Liver (tissue), 8 donors: ENCODE measurements at regions not wholly inside any gene's neighbourhood (a gene's known extent, or its start where the extent isn't known, plus 50 kb on each side); places are given as distances from the start of the nearest gene placed in this dataset.

Source experiments
- DNase-seq: peaks from one replicate; pipeline ENCODE4 v3.0.0-alpha.2; 2017; ENCODE audit warnings: low spot score
- H3K27ac ChIP-seq, 2 donors: one replicate each; pipeline ENCODE4 v1.7.0; 2013; ENCODE audit warnings: inconsistent platforms in 2 of 2, low read length in 2 of 2, control low read depth in 1 of 2, low read depth in 1 of 2, mild to moderate bottlenecking in 1 of 2
- H3K27me3 ChIP-seq, 4 donors: one replicate each; pipeline versions ENCODE4 v1.6.1 to v1.7.0; 2013; ENCODE audit warnings: low read length in 3 of 4, inconsistent platforms in 1 of 4, mild to moderate bottlenecking in 1 of 4, moderate library complexity in 1 of 4; ENCODE audit not compliant: control insufficient read depth in 4 of 4, insufficient read depth in 4 of 4
- H3K36me3 ChIP-seq, 4 donors: one replicate each; pipeline versions ENCODE4 v1.6.1 to v1.7.0; 2013; ENCODE audit warnings: low read length in 3 of 4, mild to moderate bottlenecking in 3 of 4, low read depth in 1 of 4, moderate library complexity in 1 of 4; ENCODE audit not compliant: control insufficient read depth in 4 of 4, insufficient read depth in 3 of 4
- H3K4me1 ChIP-seq, 4 donors: one replicate each; pipeline versions ENCODE4 v1.6.1 to v1.7.0; 2013; ENCODE audit warnings: low read length in 3 of 4, mild to moderate bottlenecking in 3 of 4, moderate library complexity in 1 of 4; ENCODE audit not compliant: control insufficient read depth in 4 of 4, insufficient read depth in 4 of 4
- H3K4me3 ChIP-seq, 3 donors: one replicate each; pipeline versions ENCODE4 v1.6.1 to v1.7.0; 2013; ENCODE audit warnings: low read length in 3 of 3, control low read depth in 1 of 3, low read depth in 1 of 3, mild to moderate bottlenecking in 1 of 3
- H3K9ac ChIP-seq, 2 donors: one replicate each; pipeline ENCODE4 v1.7.0; 2013; ENCODE audit warnings: low read length in 2 of 2, mild to moderate bottlenecking in 2 of 2, moderate library complexity in 2 of 2, control low read depth in 1 of 2, low read depth in 1 of 2
- H3K9me3 ChIP-seq, 4 donors: one replicate each; pipeline versions ENCODE4 v1.6.1 to v1.7.0; 2013; ENCODE audit warnings: low read length in 3 of 4; ENCODE audit not compliant: control insufficient read depth in 4 of 4
- EGR1 ChIP-seq, 2 donors: IDR thresholded peaks; 2 replicates each; pipeline ENCODE4 v1.6.1; 2016 to 2018; ENCODE audit warnings: antibody characterized with exemption in 2 of 2, low read depth in 2 of 2
- FOXA1 ChIP-seq: IDR thresholded peaks from 2 replicates; pipeline ENCODE4 v1.6.1; 2016; ENCODE audit warnings: antibody characterized with exemption
- FOXA2 ChIP-seq: IDR thresholded peaks from 2 replicates; pipeline ENCODE4 v1.6.1; 2016; ENCODE audit warnings: antibody characterized with exemption
- GABPA ChIP-seq, 2 donors: IDR thresholded peaks in 1 of 2; conservative IDR thresholded peaks in 1 of 2; 2 replicates each; pipeline ENCODE4 v1.6.1; 2016; ENCODE audit warnings: antibody characterized with exemption in 2 of 2, mild to moderate bottlenecking in 1 of 2, moderate library complexity in 1 of 2
- HNF4A ChIP-seq, 2 donors: conservative IDR thresholded peaks; 2 replicates each; pipeline ENCODE4 v1.6.1; 2016; ENCODE audit warnings: antibody characterized with exemption in 2 of 2, mild to moderate bottlenecking in 2 of 2
- HNF4G ChIP-seq: IDR thresholded peaks from 2 replicates; pipeline ENCODE4 v1.6.1; 2016; ENCODE audit warnings: antibody characterized with exemption
- JUND ChIP-seq, 2 donors: IDR thresholded peaks; 2 replicates each; pipeline ENCODE4 v1.6.1; 2016; ENCODE audit warnings: antibody characterized with exemption in 2 of 2
- NR2F2 ChIP-seq: IDR thresholded peaks from 2 replicates; pipeline ENCODE4 v1.6.1; 2016; ENCODE audit warnings: antibody characterized with exemption
- RAD21 ChIP-seq, 2 donors: IDR thresholded peaks; 2 replicates each; pipeline ENCODE4 v1.6.1; 2016; ENCODE audit warnings: antibody characterized with exemption in 2 of 2, mild to moderate bottlenecking in 2 of 2
- RXRA ChIP-seq, 2 donors: IDR thresholded peaks; 2 replicates each; pipeline ENCODE4 v1.6.1; 2017 to 2018; ENCODE audit warnings: antibody characterized with exemption in 2 of 2, mild to moderate bottlenecking in 1 of 2
- SP1 ChIP-seq: IDR thresholded peaks from 2 replicates; pipeline ENCODE4 v1.6.1; 2018; ENCODE audit warnings: antibody characterized with exemption, mild to moderate bottlenecking
- TAF1 ChIP-seq: conservative IDR thresholded peaks from 2 replicates; pipeline ENCODE4 v1.6.1; 2016; ENCODE audit warnings: antibody characterized with exemption, mild to moderate bottlenecking
- YY1 ChIP-seq: IDR thresholded peaks from 2 replicates; pipeline ENCODE4 v1.6.1; 2016; ENCODE audit warnings: antibody characterized with exemption, mild to moderate bottlenecking
- WGBS: extraction: QIAGEN DNeasy Blood & Tissue Kit; methylation state at CpG from one replicate; pipeline ENCODE4 v1.1.7; 2013; 5-methylcytosine and 5-hydroxymethylcytosine counted together
- TF ChIP-seq, protein P1 (sequence below): IDR thresholded peaks from 2 replicates; pipeline ENCODE4 v1.6.1; 2016; ENCODE audit warnings: antibody characterized with exemption
- TF ChIP-seq, protein P2 (sequence below): IDR thresholded peaks from 2 replicates; pipeline ENCODE4 v1.6.1; 2016; ENCODE audit warnings: antibody characterized with exemption, mild to moderate bottlenecking
- TF ChIP-seq, protein P3 (sequence below): IDR thresholded peaks from 2 replicates; pipeline ENCODE4 v1.6.1; 2016; ENCODE audit warnings: antibody characterized with exemption
- TF ChIP-seq, protein P4 (sequence below): IDR thresholded peaks from 2 replicates; pipeline ENCODE4 v1.6.1; 2016; ENCODE audit warnings: antibody characterized with exemption
- TF ChIP-seq, protein P5 (sequence below): fragments of 150-350 bp; IDR thresholded peaks from 2 replicates; pipeline ENCODE4 v1.5.1; 2017; ENCODE audit warnings: improper control_type of control experiment, low read depth, low read length; ENCODE audit not compliant: missing input control
- donor health status: healthy.
- donor health status: healthy.
- donor health status: healthy.
- donor health status: healthy.
- donor health status: healthy.

DNA sequence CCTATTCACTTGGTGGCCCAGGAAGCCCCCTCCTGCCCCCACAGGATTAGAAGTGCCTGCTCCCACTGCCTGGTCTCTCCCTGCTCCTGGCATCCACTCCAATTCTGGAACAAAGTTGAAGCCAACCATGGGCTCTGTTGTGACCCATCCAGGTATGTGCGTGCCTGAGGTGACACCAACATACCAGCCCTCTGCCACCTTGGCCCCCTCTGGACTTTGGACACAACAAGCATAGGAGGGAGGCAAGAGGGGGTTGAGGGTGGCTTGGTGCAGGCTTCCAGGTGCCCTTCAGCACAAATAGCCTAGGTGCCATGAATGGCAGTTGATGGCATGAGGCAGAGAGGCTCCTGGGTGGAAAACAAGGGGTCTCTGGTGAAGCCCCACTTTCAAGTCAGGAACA, 600.9 kb downstream of the SI start:
- 94% methylated on average over 1 of the region's 1 CpG for WGBS

DNA sequence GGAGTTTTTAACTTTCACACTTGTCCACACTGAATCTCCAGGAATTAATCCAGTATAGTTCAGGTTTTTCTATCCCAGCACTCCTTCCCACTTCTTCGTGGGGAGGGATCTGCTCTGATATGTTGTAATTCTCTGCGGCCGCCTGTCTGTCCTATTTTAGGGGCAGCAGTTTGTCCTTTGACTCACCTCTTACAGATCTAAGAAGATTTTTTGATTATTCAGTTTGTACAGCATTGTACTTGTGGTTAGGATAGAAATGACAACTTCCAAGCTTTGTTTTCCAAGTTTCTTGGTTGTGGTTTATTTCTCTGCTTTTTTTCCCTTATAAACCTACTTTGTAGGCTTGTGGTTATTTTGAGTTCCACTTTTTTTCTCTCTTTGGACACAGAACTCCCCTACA, 601.7 kb downstream of the SI start:
- H3K9me3 ChIP-seq, result no peaks in the 10 kb centered on the region
- H3K27ac ChIP-seq, result no peak overlapping the region
- H3K4me3 ChIP-seq, result no peak overlapping the region
- no peaks in the 10 kb centered on the region for H3K27me3 ChIP-seq
- no peak for DNase-seq
- no peaks in the 10 kb centered on the region for H3K36me3 ChIP-seq
- no peak overlapping the region for H3K9ac ChIP-seq
- 91% methylated on average over 3 of the region's 3 CpGs for WGBS
- peaks cover 0 to 5% (median 0%) of the 10 kb centered on the region in 4 donors for H3K4me1 ChIP-seq
- TF ChIP-seq HNF4A (conservative IDR thresholded peaks at IDR 0.05) (no peak), SP1 (no peak), RXRA (IDR thresholded peaks at IDR 0.05) (no peak), HNF4G (no peak), NR2F2 (no peak), GABPA (IDR thresholded peaks at IDR 0.05 in 1 of 2, conservative IDR thresholded peaks at IDR 0.05 in 1 of 2) (no peak)
- TF ChIP-seq, protein P1, sequence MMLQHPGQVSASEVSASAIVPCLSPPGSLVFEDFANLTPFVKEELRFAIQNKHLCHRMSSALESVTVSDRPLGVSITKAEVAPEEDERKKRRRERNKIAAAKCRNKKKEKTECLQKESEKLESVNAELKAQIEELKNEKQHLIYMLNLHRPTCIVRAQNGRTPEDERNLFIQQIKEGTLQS, result no peak
- TF ChIP-seq, protein P2, sequence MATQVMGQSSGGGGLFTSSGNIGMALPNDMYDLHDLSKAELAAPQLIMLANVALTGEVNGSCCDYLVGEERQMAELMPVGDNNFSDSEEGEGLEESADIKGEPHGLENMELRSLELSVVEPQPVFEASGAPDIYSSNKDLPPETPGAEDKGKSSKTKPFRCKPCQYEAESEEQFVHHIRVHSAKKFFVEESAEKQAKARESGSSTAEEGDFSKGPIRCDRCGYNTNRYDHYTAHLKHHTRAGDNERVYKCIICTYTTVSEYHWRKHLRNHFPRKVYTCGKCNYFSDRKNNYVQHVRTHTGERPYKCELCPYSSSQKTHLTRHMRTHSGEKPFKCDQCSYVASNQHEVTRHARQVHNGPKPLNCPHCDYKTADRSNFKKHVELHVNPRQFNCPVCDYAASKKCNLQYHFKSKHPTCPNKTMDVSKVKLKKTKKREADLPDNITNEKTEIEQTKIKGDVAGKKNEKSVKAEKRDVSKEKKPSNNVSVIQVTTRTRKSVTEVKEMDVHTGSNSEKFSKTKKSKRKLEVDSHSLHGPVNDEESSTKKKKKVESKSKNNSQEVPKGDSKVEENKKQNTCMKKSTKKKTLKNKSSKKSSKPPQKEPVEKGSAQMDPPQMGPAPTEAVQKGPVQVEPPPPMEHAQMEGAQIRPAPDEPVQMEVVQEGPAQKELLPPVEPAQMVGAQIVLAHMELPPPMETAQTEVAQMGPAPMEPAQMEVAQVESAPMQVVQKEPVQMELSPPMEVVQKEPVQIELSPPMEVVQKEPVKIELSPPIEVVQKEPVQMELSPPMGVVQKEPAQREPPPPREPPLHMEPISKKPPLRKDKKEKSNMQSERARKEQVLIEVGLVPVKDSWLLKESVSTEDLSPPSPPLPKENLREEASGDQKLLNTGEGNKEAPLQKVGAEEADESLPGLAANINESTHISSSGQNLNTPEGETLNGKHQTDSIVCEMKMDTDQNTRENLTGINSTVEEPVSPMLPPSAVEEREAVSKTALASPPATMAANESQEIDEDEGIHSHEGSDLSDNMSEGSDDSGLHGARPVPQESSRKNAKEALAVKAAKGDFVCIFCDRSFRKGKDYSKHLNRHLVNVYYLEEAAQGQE, result no peak

More for the DNA sequence above, 600.9 kb downstream of the SI start:
- no peaks in the 10 kb centered on the region for H3K36me3 ChIP-seq
- TF ChIP-seq, protein P2, result no peak
- TF ChIP-seq JUND (IDR thresholded peaks at IDR 0.05), result no peak
- no peak for TF ChIP-seq FOXA2
- no peak for TF ChIP-seq EGR1 (IDR thresholded peaks at IDR 0.05; ENCODE audit: low read depth in 2 of 2)
- no peak for TF ChIP-seq HNF4G
- no peak for TF ChIP-seq TAF1
- TF ChIP-seq, protein P1, result no peak
- TF ChIP-seq, protein P3, sequence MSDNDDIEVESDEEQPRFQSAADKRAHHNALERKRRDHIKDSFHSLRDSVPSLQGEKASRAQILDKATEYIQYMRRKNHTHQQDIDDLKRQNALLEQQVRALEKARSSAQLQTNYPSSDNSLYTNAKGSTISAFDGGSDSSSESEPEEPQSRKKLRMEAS, result no peak
- TF ChIP-seq RXRA (IDR thresholded peaks at IDR 0.05), result no peak
- TF ChIP-seq FOXA1, result no peak
- TF ChIP-seq, protein P4, sequence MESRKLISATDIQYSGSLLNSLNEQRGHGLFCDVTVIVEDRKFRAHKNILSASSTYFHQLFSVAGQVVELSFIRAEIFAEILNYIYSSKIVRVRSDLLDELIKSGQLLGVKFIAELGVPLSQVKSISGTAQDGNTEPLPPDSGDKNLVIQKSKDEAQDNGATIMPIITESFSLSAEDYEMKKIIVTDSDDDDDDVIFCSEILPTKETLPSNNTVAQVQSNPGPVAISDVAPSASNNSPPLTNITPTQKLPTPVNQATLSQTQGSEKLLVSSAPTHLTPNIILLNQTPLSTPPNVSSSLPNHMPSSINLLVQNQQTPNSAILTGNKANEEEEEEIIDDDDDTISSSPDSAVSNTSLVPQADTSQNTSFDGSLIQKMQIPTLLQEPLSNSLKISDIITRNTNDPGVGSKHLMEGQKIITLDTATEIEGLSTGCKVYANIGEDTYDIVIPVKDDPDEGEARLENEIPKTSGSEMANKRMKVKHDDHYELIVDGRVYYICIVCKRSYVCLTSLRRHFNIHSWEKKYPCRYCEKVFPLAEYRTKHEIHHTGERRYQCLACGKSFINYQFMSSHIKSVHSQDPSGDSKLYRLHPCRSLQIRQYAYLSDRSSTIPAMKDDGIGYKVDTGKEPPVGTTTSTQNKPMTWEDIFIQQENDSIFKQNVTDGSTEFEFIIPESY, result no peak
- TF ChIP-seq GABPA (IDR thresholded peaks at IDR 0.05 in 1 of 2, conservative IDR thresholded peaks at IDR 0.05 in 1 of 2), result no peak
- no peak for TF ChIP-seq YY1
- TF ChIP-seq HNF4A (conservative IDR thresholded peaks at IDR 0.05), result no peak
- no peak for TF ChIP-seq NR2F2
- no peak for TF ChIP-seq RAD21 (IDR thresholded peaks at IDR 0.05)
- TF ChIP-seq, protein P5, sequence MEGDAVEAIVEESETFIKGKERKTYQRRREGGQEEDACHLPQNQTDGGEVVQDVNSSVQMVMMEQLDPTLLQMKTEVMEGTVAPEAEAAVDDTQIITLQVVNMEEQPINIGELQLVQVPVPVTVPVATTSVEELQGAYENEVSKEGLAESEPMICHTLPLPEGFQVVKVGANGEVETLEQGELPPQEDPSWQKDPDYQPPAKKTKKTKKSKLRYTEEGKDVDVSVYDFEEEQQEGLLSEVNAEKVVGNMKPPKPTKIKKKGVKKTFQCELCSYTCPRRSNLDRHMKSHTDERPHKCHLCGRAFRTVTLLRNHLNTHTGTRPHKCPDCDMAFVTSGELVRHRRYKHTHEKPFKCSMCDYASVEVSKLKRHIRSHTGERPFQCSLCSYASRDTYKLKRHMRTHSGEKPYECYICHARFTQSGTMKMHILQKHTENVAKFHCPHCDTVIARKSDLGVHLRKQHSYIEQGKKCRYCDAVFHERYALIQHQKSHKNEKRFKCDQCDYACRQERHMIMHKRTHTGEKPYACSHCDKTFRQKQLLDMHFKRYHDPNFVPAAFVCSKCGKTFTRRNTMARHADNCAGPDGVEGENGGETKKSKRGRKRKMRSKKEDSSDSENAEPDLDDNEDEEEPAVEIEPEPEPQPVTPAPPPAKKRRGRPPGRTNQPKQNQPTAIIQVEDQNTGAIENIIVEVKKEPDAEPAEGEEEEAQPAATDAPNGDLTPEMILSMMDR, result no peak
- no peak for TF ChIP-seq SP1
- no peak for DNase-seq
- H3K27ac ChIP-seq, result no peak overlapping the region
- H3K9me3 ChIP-seq, result no peaks in the 10 kb centered on the region
- H3K27me3 ChIP-seq, result no peaks in the 10 kb centered on the region
- no peak overlapping the region for H3K4me3 ChIP-seq
- no peak overlapping the region for H3K9ac ChIP-seq
- peaks cover 0 to 5% (median 0%) of the 10 kb centered on the region in 4 donors for H3K4me1 ChIP-seq
